B cell (primary cell): ENCODE measurements at regions not wholly inside any gene's neighbourhood (a gene's known extent, or its start where the extent isn't known, plus 50 kb on each side); places are given as distances from the start of the nearest gene placed in this dataset.

Experiments used
- ATAC-seq: fragments of 200-7000 bp; cut with Tn5 transposase; one replicate; pipeline ENCODE4 v1.10.0; 2021; ENCODE audit warnings: low read depth, mild to moderate bottlenecking, moderate number of reproducible peaks, moderate library complexity
- CTCF ChIA-PET: fragments of 350-600 bp; sonication (Branson Sonifier 250); formaldehyde crosslinking; loops from one replicate; lab custom pipeline; 2021; ENCODE audit warnings: antibody characterized with exemption, inconsistent platforms; lab: Charles Lee
- POLR2A ChIA-PET: fragments of 350-600 bp; sonication (Branson Sonifier 250); formaldehyde crosslinking; loops from one replicate; lab custom pipeline; 2021; ENCODE audit warnings: antibody characterized with exemption; lab: Charles Lee
- DNase-seq: peaks from one replicate; pipeline ENCODE4 v3.0.0; 2013
- H2AFZ ChIP-seq: 2 replicates; pipeline ENCODE4 v1.6.1; 2012; ENCODE audit warnings: mild to moderate bottlenecking, low read depth, low read length; ENCODE audit not compliant: insufficient read depth, poor library complexity, severe bottlenecking
- H3K27ac ChIP-seq, 2 donors: 1 replicate in 1 of 2; 2 replicates in 1 of 2; pipeline ENCODE4 v1.5.1; 2012 to 2013; ENCODE audit warnings: low read length in 2 of 2, mild to moderate bottlenecking in 2 of 2, moderate library complexity in 1 of 2
- H3K27me3 ChIP-seq, 4 experiments: fragments of 200-600 bp in 1 of 4; sonication (generic) in 1 of 4; replicated peaks in 1 of 4; 1 replicate in 2 of 4; 2 replicates in 2 of 4; pipeline versions ENCODE4 v1.6.1 to v1.7.0; 2013 to 2016; ENCODE audit warnings: low read length in 3 of 4, mild to moderate bottlenecking in 2 of 4, mixed read lengths in 1 of 4, moderate library complexity in 1 of 4; ENCODE audit not compliant: insufficient read depth in 4 of 4, control insufficient read depth in 3 of 4; ENCODE audit errors: control extremely low read depth in 1 of 4
- H3K36me3 ChIP-seq, 2 experiments: replicated peaks in 1 of 2; 1 replicate in 1 of 2; 2 replicates in 1 of 2; pipeline versions ENCODE4 v1.6.1 to v1.7.1; 2013; ENCODE audit warnings: low read length in 1 of 2; ENCODE audit not compliant: insufficient read depth in 2 of 2, control insufficient read depth in 1 of 2; ENCODE audit errors: control extremely low read depth in 1 of 2, extremely low read depth in 1 of 2
- H3K4me1 ChIP-seq, 2 donors: fragments of 200-600 bp in 1 of 2; sonication (generic) in 1 of 2; 1 replicate in 1 of 2; 2 replicates in 1 of 2; pipeline versions ENCODE4 v1.5.1 to v1.6.1; 2013 to 2017; ENCODE audit warnings: low read length in 2 of 2; ENCODE audit not compliant: control insufficient read depth in 2 of 2, insufficient read depth in 2 of 2
- H3K4me2 ChIP-seq: replicated peaks from 2 replicates; pipeline ENCODE3; 2012; ENCODE audit warnings: mild to moderate bottlenecking, low read depth, low read length; ENCODE audit not compliant: poor library complexity, severe bottlenecking
- H3K4me3 ChIP-seq, 5 experiments: fragments of 200-600 bp in 1 of 5; sonication (generic) in 1 of 5; 1 replicate in 3 of 5; 2 replicates in 2 of 5; pipeline versions ENCODE4 v1.5.1 to v1.7.0; 2011 to 2016; ENCODE audit warnings: low read length in 4 of 5, mild to moderate bottlenecking in 4 of 5, low read depth in 2 of 5, control low read depth in 1 of 5, moderate library complexity in 1 of 5; ENCODE audit not compliant: insufficient read depth in 1 of 5; ENCODE audit errors: control extremely low read depth in 1 of 5, extremely low read depth in 1 of 5
- H3K79me2 ChIP-seq: fragments of 200-600 bp; sonication (generic); one replicate; pipeline ENCODE4 v1.6.0; 2016; ENCODE audit warnings: low read length; ENCODE audit not compliant: control insufficient read depth, insufficient read depth
- H3K9ac ChIP-seq: fragments of 200-600 bp; sonication (generic); 2 replicates; pipeline ENCODE4 v1.6.1; 2017; ENCODE audit warnings: mild to moderate bottlenecking, low read length, moderate library complexity
- H3K9me3 ChIP-seq, 3 donors: one replicate each; pipeline versions ENCODE4 v1.6.1 to v1.7.1; 2013; ENCODE audit warnings: low read length in 2 of 3; ENCODE audit not compliant: control insufficient read depth in 2 of 3, insufficient read depth in 1 of 3; ENCODE audit errors: control extremely low read depth in 1 of 3
- H4K20me1 ChIP-seq: 2 replicates; pipeline ENCODE4 v1.6.0; 2012; ENCODE audit warnings: mild to moderate bottlenecking, low read length; ENCODE audit not compliant: insufficient read depth, control insufficient read depth, poor library complexity, severe bottlenecking
- H3K27ac Mint-ChIP-seq: one replicate; pipeline ENCODE4 v1.8.0; 2021; ENCODE audit warnings: mixed read lengths
- H3K27me3 Mint-ChIP-seq: one replicate; pipeline ENCODE4 v1.8.0; 2021; ENCODE audit warnings: mixed read lengths
- H3K4me1 Mint-ChIP-seq: one replicate; pipeline ENCODE4 v1.8.0; 2021; ENCODE audit warnings: mixed read lengths
- H3K4me3 Mint-ChIP-seq: one replicate; pipeline ENCODE4 v1.8.0; 2021; ENCODE audit warnings: mixed read lengths
- H3K9me3 Mint-ChIP-seq: one replicate; pipeline ENCODE4 v1.8.0; 2022; ENCODE audit warnings: mixed read lengths; ENCODE audit not compliant: insufficient read depth
- EZH2 ChIP-seq: IDR thresholded peaks from 2 replicates; pipeline ENCODE4 v1.6.1; 2012; ENCODE audit warnings: borderline replicate concordance, low read depth, mild to moderate bottlenecking, moderate library complexity, low read length; ENCODE audit not compliant: insufficient read depth, poor library complexity, severe bottlenecking
- WGBS: methylation state at CpG from one replicate; pipeline ENCODE4 v1.1.5; 2013; ENCODE audit warnings: missing lambda C conversion rate; ENCODE audit not compliant: insufficient coverage; 5-methylcytosine and 5-hydroxymethylcytosine counted together
- intact Hi-C: fragments of 100-400 bp; cut with micrococcal nuclease; formaldehyde crosslinking; loops from one replicate; pipeline ENCODE4 v1.10.0; 2022
- TF ChIP-seq, protein P1 (sequence below): fragments of 200-600 bp; IDR thresholded peaks from one replicate; pipeline ENCODE4 v1.8.0; 2022; ENCODE audit warnings: antibody characterized with exemption, mild to moderate bottlenecking

DNA sequence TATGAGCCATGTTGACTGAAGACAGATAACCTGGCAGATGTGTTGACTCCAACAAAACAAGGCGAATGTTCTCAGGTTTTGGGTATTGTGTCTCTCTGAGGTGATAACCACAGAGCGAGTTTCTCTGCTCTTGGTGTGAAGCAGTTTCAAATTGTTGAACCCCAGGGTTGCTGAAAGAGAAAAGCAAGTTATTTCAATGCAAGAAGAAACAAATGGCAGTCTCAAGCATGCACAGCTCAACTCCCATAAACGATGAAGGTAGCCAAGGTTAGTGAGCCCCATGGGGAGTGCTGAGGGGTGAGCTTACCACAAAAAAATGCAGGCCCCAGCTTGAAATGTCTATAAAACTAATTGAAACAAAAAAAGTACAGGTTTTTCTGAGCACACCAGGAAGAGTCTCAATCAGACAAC lies 220.8 kb upstream of the DAPK1 start:
- DNase-seq: no peak
- no peaks in the 10 kb centered on the region for H4K20me1 ChIP-seq
- H3K79me2 ChIP-seq: no peaks in the 10 kb centered on the region
- no peaks in the 10 kb centered on the region for H3K4me1 ChIP-seq
- no peak for ATAC-seq
- H3K27me3 ChIP-seq: no peaks in the 10 kb centered on the region
- WGBS: 86% methylated on average over 1 of the region's 3 CpGs
- H3K4me1 Mint-ChIP-seq: no peaks in the 10 kb centered on the region
- no peak overlapping the region for H3K4me3 ChIP-seq
- H3K9me3 ChIP-seq: no peaks in the 10 kb centered on the region
- intact Hi-C loops: no loop called here
- no peak overlapping the region for H3K27ac Mint-ChIP-seq
- peaks cover 5% of the 10 kb centered on the region for H3K27me3 Mint-ChIP-seq
- H3K27ac ChIP-seq: no peak overlapping the region
- no peaks in the 10 kb centered on the region for H3K36me3 ChIP-seq
- no peaks in the 10 kb centered on the region for H3K9me3 Mint-ChIP-seq
- H2AFZ ChIP-seq: no peak overlapping the region
- H3K4me3 Mint-ChIP-seq: no peak overlapping the region
- POLR2A ChIA-PET: no interaction called here
- no peak overlapping the region for H3K4me2 ChIP-seq
- TF ChIP-seq, protein P1, sequence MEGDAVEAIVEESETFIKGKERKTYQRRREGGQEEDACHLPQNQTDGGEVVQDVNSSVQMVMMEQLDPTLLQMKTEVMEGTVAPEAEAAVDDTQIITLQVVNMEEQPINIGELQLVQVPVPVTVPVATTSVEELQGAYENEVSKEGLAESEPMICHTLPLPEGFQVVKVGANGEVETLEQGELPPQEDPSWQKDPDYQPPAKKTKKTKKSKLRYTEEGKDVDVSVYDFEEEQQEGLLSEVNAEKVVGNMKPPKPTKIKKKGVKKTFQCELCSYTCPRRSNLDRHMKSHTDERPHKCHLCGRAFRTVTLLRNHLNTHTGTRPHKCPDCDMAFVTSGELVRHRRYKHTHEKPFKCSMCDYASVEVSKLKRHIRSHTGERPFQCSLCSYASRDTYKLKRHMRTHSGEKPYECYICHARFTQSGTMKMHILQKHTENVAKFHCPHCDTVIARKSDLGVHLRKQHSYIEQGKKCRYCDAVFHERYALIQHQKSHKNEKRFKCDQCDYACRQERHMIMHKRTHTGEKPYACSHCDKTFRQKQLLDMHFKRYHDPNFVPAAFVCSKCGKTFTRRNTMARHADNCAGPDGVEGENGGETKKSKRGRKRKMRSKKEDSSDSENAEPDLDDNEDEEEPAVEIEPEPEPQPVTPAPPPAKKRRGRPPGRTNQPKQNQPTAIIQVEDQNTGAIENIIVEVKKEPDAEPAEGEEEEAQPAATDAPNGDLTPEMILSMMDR: no peak
- TF ChIP-seq EZH2: no peak
- CTCF ChIA-PET: no interaction called here
- H3K9ac ChIP-seq: no peak overlapping the region

DNA sequence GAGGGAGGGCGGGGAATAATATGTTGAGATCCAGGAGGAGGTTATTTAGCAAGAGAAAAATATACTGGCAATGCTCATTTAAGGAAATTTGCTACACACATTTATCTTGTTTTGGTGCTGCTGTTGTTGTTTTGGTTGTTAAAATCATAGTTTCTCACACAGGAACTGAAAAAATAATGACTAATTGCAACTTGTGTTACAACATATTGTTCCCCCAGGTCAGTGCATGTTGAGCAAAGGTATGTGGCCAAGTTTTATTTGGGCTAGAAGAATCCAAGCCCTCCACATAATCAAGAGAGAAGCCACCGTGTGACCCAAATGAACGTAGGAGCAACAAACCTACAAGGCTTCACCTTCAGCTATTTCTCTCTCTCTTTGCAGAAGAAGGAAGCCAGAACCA lies 220.3 kb upstream of the DAPK1 start:
- no peaks in the 10 kb centered on the region for H3K36me3 ChIP-seq
- no peak overlapping the region for H3K9ac ChIP-seq
- no peaks in the 10 kb centered on the region for H3K4me1 ChIP-seq
- no peaks in the 10 kb centered on the region for H3K79me2 ChIP-seq
- ATAC-seq (no peak), DNase-seq (no peak)
- intact Hi-C loops: no loop called here
- H3K27ac ChIP-seq: no peak overlapping the region
- H3K9me3 ChIP-seq: no peaks in the 10 kb centered on the region
- H3K27ac Mint-ChIP-seq: no peak overlapping the region
- no CpG with 5 or more reads among the region's 3 CpGs for WGBS
- ChIA-PET CTCF (no interaction called here), POLR2A (no interaction called here)
- no peaks in the 10 kb centered on the region for H3K4me1 Mint-ChIP-seq
- no peak overlapping the region for H2AFZ ChIP-seq
- no peaks in the 10 kb centered on the region for H3K27me3 ChIP-seq
- H4K20me1 ChIP-seq: no peaks in the 10 kb centered on the region
- peaks cover 5% of the 10 kb centered on the region for H3K27me3 Mint-ChIP-seq
- H3K4me2 ChIP-seq: no peak overlapping the region
- H3K9me3 Mint-ChIP-seq: no peaks in the 10 kb centered on the region
- H3K4me3 ChIP-seq: no peak overlapping the region
- H3K4me3 Mint-ChIP-seq: no peak overlapping the region
- TF ChIP-seq EZH2: no peak
- TF ChIP-seq, protein P1: no peak
